SJCRH30 (cell line): ENCODE measurements at regions not wholly inside any gene's neighbourhood (a gene's known extent, or its start where the extent isn't known, plus 50 kb on each side); places are given as distances from the start of the nearest gene placed in this dataset.

ENCODE experiments used
- DNase-seq, 2 experiments: peaks; one replicate each; pipeline ENCODE4 v3.0.0-alpha.2; 2015 to 2020
- H3K27ac ChIP-seq: fragments of 250-450 bp; sonication (Bioruptor Pico); 2 replicates; pipeline ENCODE4 v1.5.1; 2020; ENCODE audit warnings: mild to moderate bottlenecking, moderate library complexity
- H3K27me3 ChIP-seq: fragments of 250-450 bp; sonication (Bioruptor Pico); 2 replicates; pipeline ENCODE4 v1.5.1; 2020; ENCODE audit warnings: mild to moderate bottlenecking, moderate library complexity
- H3K36me3 ChIP-seq: fragments of 250-450 bp; sonication (Bioruptor Pico); 2 replicates; pipeline ENCODE4 v1.5.1; 2020; ENCODE audit warnings: mild to moderate bottlenecking, moderate library complexity
- H3K4me1 ChIP-seq: fragments of 250-450 bp; sonication (Bioruptor Pico); 2 replicates; pipeline ENCODE4 v1.5.1; 2020; ENCODE audit warnings: mild to moderate bottlenecking, moderate library complexity
- H3K4me3 ChIP-seq: fragments of 250-450 bp; sonication (Bioruptor Pico); 2 replicates; pipeline ENCODE4 v1.5.1; 2020; ENCODE audit warnings: mild to moderate bottlenecking, moderate library complexity
- H3K9me3 ChIP-seq: fragments of 250-450 bp; sonication (Bioruptor Pico); replicated peaks from 2 replicates; pipeline ENCODE4 v1.5.1; 2020; ENCODE audit warnings: mild to moderate bottlenecking, moderate library complexity

GRCh38 chr2:2846332-2847208 lies 515.5 kb upstream of the MYT1L start:
- Histone ChIP-seq H3K27ac (no peak overlapping the region), H3K27me3 (no peaks in the 10 kb centered on the region), H3K4me3 (no peak overlapping the region), H3K9me3 (no peaks in the 10 kb centered on the region), H3K36me3 (no peaks in the 10 kb centered on the region), H3K4me1 (no peaks in the 10 kb centered on the region)
- peak; percentile 45 to 79 for DNase-seq

- no peaks in the 10 kb centered on the region for H3K4me1 ChIP-seq
- DNase-seq = no peak
- H3K4me3 ChIP-seq = no peak overlapping the region
- H3K9me3 ChIP-seq = no peaks in the 10 kb centered on the region
- H3K27me3 ChIP-seq = no peaks in the 10 kb centered on the region
- no peak overlapping the region for H3K27ac ChIP-seq
- no peaks in the 10 kb centered on the region for H3K36me3 ChIP-seq
These were observed 514.8 kb upstream of the MYT1L start for GRCh38 chr2:2845806-2846315.

GRCh38 chr2:2845267-2845666 lies 514.2 kb upstream of the MYT1L start:
- H3K27me3 ChIP-seq = no peaks in the 10 kb centered on the region
- DNase-seq = no peak
- H3K27ac ChIP-seq = no peak overlapping the region
- no peak overlapping the region for H3K4me3 ChIP-seq
- H3K36me3 ChIP-seq = no peaks in the 10 kb centered on the region
- no peaks in the 10 kb centered on the region for H3K4me1 ChIP-seq
- no peaks in the 10 kb centered on the region for H3K9me3 ChIP-seq

- DNase-seq = peak in 1 of 2 experiments; percentile 54
- Histone ChIP-seq H3K27me3 (no peaks in the 10 kb centered on the region), H3K9me3 (no peaks in the 10 kb centered on the region), H3K27ac (no peak overlapping the region), H3K4me3 (no peak overlapping the region), H3K36me3 (no peaks in the 10 kb centered on the region), H3K4me1 (no peaks in the 10 kb centered on the region)
These were observed 513.0 kb upstream of the MYT1L start for GRCh38 chr2:2843969-2844548.

- Histone ChIP-seq H3K27ac (no peak overlapping the region), H3K27me3 (no peaks in the 10 kb centered on the region), H3K4me3 (no peak overlapping the region), H3K9me3 (no peaks in the 10 kb centered on the region), H3K36me3 (no peaks in the 10 kb centered on the region), H3K4me1 (no peaks in the 10 kb centered on the region)
- DNase-seq = no peak
These were observed 511.4 kb upstream of the MYT1L start for GRCh38 chr2:2842466-2842865.

- H3K9me3 ChIP-seq = no peaks in the 10 kb centered on the region
- H3K4me1 ChIP-seq = no peaks in the 10 kb centered on the region
- no peaks in the 10 kb centered on the region for H3K36me3 ChIP-seq
- no peak overlapping the region for H3K4me3 ChIP-seq
- no peak for DNase-seq
- no peaks in the 10 kb centered on the region for H3K27me3 ChIP-seq
- H3K27ac ChIP-seq = no peak overlapping the region
These were observed 509.7 kb upstream of the MYT1L start for GRCh38 chr2:2840681-2841300.

- H3K27ac ChIP-seq = no peak overlapping the region
- DNase-seq = no peak
These were observed 508.9 kb upstream of the MYT1L start for GRCh38 chr2:2839782-2840531.

GRCh38 chr2:2839393-2839781 lies 508.3 kb upstream of the MYT1L start:
- DNase-seq = no peak
- Histone ChIP-seq H3K27ac (no peak overlapping the region), H3K4me1 (no peaks in the 10 kb centered on the region), H3K36me3 (no peaks in the 10 kb centered on the region), H3K9me3 (no peaks in the 10 kb centered on the region), H3K27me3 (no peaks in the 10 kb centered on the region), H3K4me3 (no peak overlapping the region)

More at GRCh38 chr2:2839782-2840531, 508.9 kb upstream of the MYT1L start:
- no peak overlapping the region for H3K4me3 ChIP-seq
- no peaks in the 10 kb centered on the region for H3K36me3 ChIP-seq
- H3K27me3 ChIP-seq = no peaks in the 10 kb centered on the region
- no peaks in the 10 kb centered on the region for H3K4me1 ChIP-seq
- no peaks in the 10 kb centered on the region for H3K9me3 ChIP-seq

- Histone ChIP-seq H3K36me3 (no peaks in the 10 kb centered on the region), H3K27ac (no peak overlapping the region), H3K4me3 (no peak overlapping the region), H3K27me3 (no peaks in the 10 kb centered on the region), H3K4me1 (no peaks in the 10 kb centered on the region), H3K9me3 (no peaks in the 10 kb centered on the region)
- no peak for DNase-seq
These were observed 507.4 kb upstream of the MYT1L start for GRCh38 chr2:2838548-2838845.

GRCh38 chr2:2837746-2838547 lies 506.9 kb upstream of the MYT1L start:
- DNase-seq = no peak
- no peak overlapping the region for H3K27ac ChIP-seq
- no peaks in the 10 kb centered on the region for H3K36me3 ChIP-seq
- H3K27me3 ChIP-seq = no peaks in the 10 kb centered on the region; the same call in 1 of the 2 replicates
- no peaks in the 10 kb centered on the region for H3K9me3 ChIP-seq
- H3K4me3 ChIP-seq = no peak overlapping the region
- H3K4me1 ChIP-seq = no peaks in the 10 kb centered on the region

- no peak overlapping the region for H3K27ac ChIP-seq
- no peak for DNase-seq
- no peaks in the 10 kb centered on the region for H3K36me3 ChIP-seq
- H3K4me3 ChIP-seq = no peak overlapping the region
- no peaks in the 10 kb centered on the region for H3K9me3 ChIP-seq
- H3K27me3 ChIP-seq = no peaks in the 10 kb centered on the region; the same call in 1 of the 2 replicates
- H3K4me1 ChIP-seq = no peaks in the 10 kb centered on the region
These were observed 505.4 kb upstream of the MYT1L start for GRCh38 chr2:2836343-2837070.

GRCh38 chr2:2834516-2835254 lies 503.6 kb upstream of the MYT1L start:
- DNase-seq = no peak
- Histone ChIP-seq H3K36me3 (no peaks in the 10 kb centered on the region), H3K9me3 (no peaks in the 10 kb centered on the region), H3K27me3 (no peaks in the 10 kb centered on the region; the same call in 1 of the 2 replicates), H3K27ac (no peak overlapping the region), H3K4me3 (no peak overlapping the region), H3K4me1 (no peaks in the 10 kb centered on the region)

- Histone ChIP-seq H3K36me3 (no peaks in the 10 kb centered on the region), H3K27ac (no peak overlapping the region), H3K4me1 (no peaks in the 10 kb centered on the region), H3K9me3 (no peaks in the 10 kb centered on the region), H3K4me3 (no peak overlapping the region), H3K27me3 (no peaks in the 10 kb centered on the region; the same call in 1 of the 2 replicates)
- DNase-seq = no peak
These were observed 503.0 kb upstream of the MYT1L start for GRCh38 chr2:2834105-2834504.
